Glomerular endothelial cell (primary cell): ENCODE measurements at regions not wholly inside any gene's neighbourhood (a gene's known extent, or its start where the extent isn't known, plus 50 kb on each side); places are given as distances from the start of the nearest gene placed in this dataset.
"Not testable (repeated sequence)": the region's sequence is repeated elsewhere in the genome, so short reads cannot be mapped to it uniquely, and the experiment has no call there.

ENCODE experiments used
- DNase-seq: peaks from one replicate; pipeline ENCODE4 v3.0.0-alpha.2; 2011; ENCODE audit warnings: low read depth, low spot score; ENCODE audit errors: extremely low read depth

GRCh38 chr18:75862458-75862857, 435.0 kb upstream of the SMIM21 start:
- DNase-seq: no peak

GRCh38 chr18:75860166-75860565, 432.7 kb upstream of the SMIM21 start:
- DNase-seq: no peak

- DNase-seq: no peak
Measured at GRCh38 chr18:75859533-75859932, 432.0 kb upstream of the SMIM21 start.

- no peak for DNase-seq
Measured at GRCh38 chr18:75858754-75859153, 431.3 kb upstream of the SMIM21 start.

- no peak for DNase-seq
Measured at GRCh38 chr18:75857558-75857957, 430.1 kb upstream of the SMIM21 start.

- no peak for DNase-seq
Measured at GRCh38 chr18:75854808-75855207, 427.3 kb upstream of the SMIM21 start.

GRCh38 chr18:75854174-75854573, 426.7 kb upstream of the SMIM21 start:
- DNase-seq: no peak

- no peak for DNase-seq
Measured at GRCh38 chr18:75846321-75846720, 418.8 kb upstream of the SMIM21 start.

GRCh38 chr18:75845413-75845812, 417.9 kb upstream of the SMIM21 start:
- DNase-seq: no peak

- no peak for DNase-seq
Measured at GRCh38 chr18:75844146-75844545, 416.6 kb upstream of the SMIM21 start.

GRCh38 chr18:75840131-75840530, 412.6 kb upstream of the SMIM21 start:
- DNase-seq: no peak

- not testable (repeated sequence) for DNase-seq
Measured at GRCh38 chr18:75839686-75840085, 412.2 kb upstream of the SMIM21 start.

GRCh38 chr18:75839041-75839440, 411.5 kb upstream of the SMIM21 start:
- DNase-seq: no peak

GRCh38 chr18:75837316-75837715, 409.8 kb upstream of the SMIM21 start:
- DNase-seq: no peak

- no peak for DNase-seq
Measured at GRCh38 chr18:75836516-75836915, 409.0 kb upstream of the SMIM21 start.

- no peak for DNase-seq
Measured at GRCh38 chr18:75831960-75832359, 404.5 kb upstream of the SMIM21 start.

GRCh38 chr18:75830828-75831227, 403.3 kb upstream of the SMIM21 start:
- DNase-seq: no peak

GRCh38 chr18:75829091-75829490, 401.6 kb upstream of the SMIM21 start:
- DNase-seq: no peak

- no peak for DNase-seq
Measured at GRCh38 chr18:75828379-75828778, 400.9 kb upstream of the SMIM21 start.

GRCh38 chr18:75827751-75828287, 400.3 kb upstream of the SMIM21 start:
- no peak for DNase-seq

GRCh38 chr18:75824661-75825060, 397.2 kb upstream of the SMIM21 start:
- no peak for DNase-seq

GRCh38 chr18:75823471-75823870, 396.0 kb upstream of the SMIM21 start:
- DNase-seq: no peak

GRCh38 chr18:75818383-75818782, 390.9 kb upstream of the SMIM21 start:
- no peak for DNase-seq
